ENCODE measurements at regions not wholly inside any gene's neighbourhood (a gene's known extent, or its start where the extent isn't known, plus 50 kb on each side); places are given as distances from the start of the nearest gene placed in this dataset.

GRCh38 chr1:239543873-239544272, 157.5 kb downstream of the CHRM3 start:
- POLR2A ChIA-PET = no interaction called here
- peaks cover 5% of the 10 kb centered on the region for H3K36me3 Mint-ChIP-seq (ENCODE audit: low read depth)
- no peak overlapping the region for H3K4me3 Mint-ChIP-seq
- H3K9me3 Mint-ChIP-seq (ENCODE audit: insufficient read depth) = peaks cover 5% of the 10 kb centered on the region
- ATAC-seq (no peak), DNase-seq (no peak)
- H3K27me3 Mint-ChIP-seq (ENCODE audit: low read depth) = no peaks in the 10 kb centered on the region
- no peak overlapping the region for H3K27ac Mint-ChIP-seq
- peaks cover 9% of the 10 kb centered on the region for H3K4me1 Mint-ChIP-seq (ENCODE audit: low read depth)
- CTCF ChIA-PET = no interaction called here

GRCh38 chr1:239545466-239545865, 159.1 kb downstream of the CHRM3 start:
- ATAC-seq = no peak
- H3K27ac Mint-ChIP-seq = no peak overlapping the region
- peaks cover 5% of the 10 kb centered on the region for H3K9me3 Mint-ChIP-seq (ENCODE audit: insufficient read depth)
- peaks cover 5% of the 10 kb centered on the region for H3K36me3 Mint-ChIP-seq (ENCODE audit: low read depth)
- no peaks in the 10 kb centered on the region for H3K27me3 Mint-ChIP-seq (ENCODE audit: low read depth)
- DNase-seq = no peak
- H3K4me3 Mint-ChIP-seq = no peak overlapping the region
- POLR2A ChIA-PET = no interaction called here
- H3K4me1 Mint-ChIP-seq (ENCODE audit: low read depth) = peaks cover 9% of the 10 kb centered on the region
- CTCF ChIA-PET = no interaction called here

DNA sequence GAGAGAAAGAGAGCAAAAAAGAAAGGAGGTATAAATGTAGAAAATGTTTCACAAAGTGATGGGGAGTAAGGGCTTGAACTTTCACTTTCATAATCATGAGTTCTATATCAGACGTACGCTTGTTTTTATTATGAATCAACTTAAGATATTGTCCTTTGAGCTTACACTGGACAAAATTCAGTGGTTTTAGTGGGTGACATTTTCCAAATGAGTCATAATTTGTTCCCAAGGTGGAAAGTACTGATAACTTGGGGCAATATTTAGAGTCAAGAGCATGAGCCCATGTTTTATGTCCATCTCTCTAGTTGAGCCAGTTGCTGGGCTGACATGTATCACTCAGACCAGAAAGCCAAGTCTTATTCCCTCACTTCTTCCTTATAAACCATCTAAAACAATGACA, 161.6 kb downstream of the CHRM3 start:
- Mint-ChIP-seq H3K27ac (peak overlapping the region; percentile 78), H3K27me3 (ENCODE audit: low read depth) (no peaks in the 10 kb centered on the region), H3K9me3 (ENCODE audit: insufficient read depth) (peaks cover 5% of the 10 kb centered on the region), H3K36me3 (ENCODE audit: low read depth) (peaks cover 5% of the 10 kb centered on the region), H3K4me3 (peak overlapping the region; percentile 73), H3K4me1 (ENCODE audit: low read depth) (peaks cover 9% of the 10 kb centered on the region)
- ATAC-seq = peak; percentile 75
- POLR2A ChIA-PET = no interaction called here
- CTCF ChIA-PET = interaction anchor here (0.7 to 1.0 kb wide), 3 partner anchors 9 to 350 kb away, joined by 3 to 6 read pairs (median 5); no protein-coding TSS in a partner anchor
- DNase-seq = no peak

DNA sequence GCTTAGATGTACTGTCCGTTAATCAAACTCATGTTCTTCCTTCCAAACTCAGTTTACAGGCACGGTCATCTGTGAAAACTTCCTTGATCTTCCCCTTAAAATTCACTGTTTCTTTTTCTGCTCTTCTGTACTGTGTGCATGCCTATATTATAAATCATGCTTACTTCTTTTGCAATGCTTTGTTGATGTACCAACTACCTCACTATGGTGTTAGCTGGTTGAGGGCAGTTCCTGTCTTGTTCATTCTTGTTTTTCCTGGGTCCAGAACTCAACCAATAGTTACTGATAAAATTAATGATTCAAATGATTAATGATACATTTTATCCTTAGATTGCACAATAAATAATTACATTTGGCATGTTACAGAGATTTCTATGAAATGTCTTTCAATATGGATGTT, 163.8 kb downstream of the CHRM3 start:
- Mint-ChIP-seq H3K36me3 (ENCODE audit: low read depth) (peaks cover 5% of the 10 kb centered on the region), H3K9me3 (ENCODE audit: insufficient read depth) (peaks cover 5% of the 10 kb centered on the region), H3K4me3 (no peak overlapping the region), H3K27ac (no peak overlapping the region), H3K27me3 (ENCODE audit: low read depth) (no peaks in the 10 kb centered on the region), H3K4me1 (ENCODE audit: low read depth) (peaks cover 9% of the 10 kb centered on the region)
- POLR2A ChIA-PET = no interaction called here
- ATAC-seq (no peak), DNase-seq (no peak)
- CTCF ChIA-PET = no interaction called here

- H3K27me3 Mint-ChIP-seq (ENCODE audit: low read depth) = no peaks in the 10 kb centered on the region
- CTCF ChIA-PET = no interaction called here
- no peak for DNase-seq
- H3K4me3 Mint-ChIP-seq = no peak overlapping the region
- no peaks in the 10 kb centered on the region for H3K9me3 Mint-ChIP-seq (ENCODE audit: insufficient read depth)
- H3K27ac Mint-ChIP-seq = no peak overlapping the region
- POLR2A ChIA-PET = no interaction called here
- H3K36me3 Mint-ChIP-seq (ENCODE audit: low read depth) = peaks cover 2% of the 10 kb centered on the region
- peaks cover 8% of the 10 kb centered on the region for H3K4me1 Mint-ChIP-seq (ENCODE audit: low read depth)
- ATAC-seq = no peak
Observed at GRCh38 chr1:239555350-239555749, 169.0 kb downstream of the CHRM3 start.

- no peaks in the 10 kb centered on the region for H3K27me3 Mint-ChIP-seq (ENCODE audit: low read depth)
- H3K27ac Mint-ChIP-seq = no peak overlapping the region
- POLR2A ChIA-PET = no interaction called here
- CTCF ChIA-PET = no interaction called here
- no peak for ATAC-seq
- H3K4me3 Mint-ChIP-seq = no peak overlapping the region
- no peaks in the 10 kb centered on the region for H3K9me3 Mint-ChIP-seq (ENCODE audit: insufficient read depth)
- peaks cover 8% of the 10 kb centered on the region for H3K4me1 Mint-ChIP-seq (ENCODE audit: low read depth)
- peaks cover 2% of the 10 kb centered on the region for H3K36me3 Mint-ChIP-seq (ENCODE audit: low read depth)
- no peak for DNase-seq
Observed at GRCh38 chr1:239558559-239558958, 172.2 kb downstream of the CHRM3 start.

DNA sequence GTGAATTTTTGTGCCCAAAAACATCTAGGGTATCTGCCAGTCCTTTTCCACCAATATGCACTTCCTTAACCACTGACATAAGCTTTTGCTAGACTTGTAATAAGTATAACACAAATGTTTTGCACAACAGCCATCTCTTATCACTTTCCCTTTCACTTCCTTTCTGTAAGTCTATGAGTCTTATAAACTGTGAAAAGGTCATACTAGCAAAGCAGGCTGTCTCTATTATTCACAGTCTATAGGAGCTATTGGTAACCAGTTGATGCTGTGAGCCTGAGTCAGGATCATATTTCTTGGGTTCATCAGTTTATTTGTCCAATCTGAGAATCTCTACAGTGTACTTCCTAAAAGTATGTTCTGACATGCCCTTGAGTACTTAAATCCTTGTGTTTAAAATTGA, 172.6 kb downstream of the CHRM3 start:
- no peaks in the 10 kb centered on the region for H3K9me3 Mint-ChIP-seq (ENCODE audit: insufficient read depth)
- DNase-seq = no peak
- no peak for ATAC-seq
- no peak overlapping the region for H3K27ac Mint-ChIP-seq
- POLR2A ChIA-PET = no interaction called here
- H3K36me3 Mint-ChIP-seq (ENCODE audit: low read depth) = peaks cover 2% of the 10 kb centered on the region
- H3K4me3 Mint-ChIP-seq = no peak overlapping the region
- H3K4me1 Mint-ChIP-seq (ENCODE audit: low read depth) = peaks cover 8% of the 10 kb centered on the region
- CTCF ChIA-PET = no interaction called here
- H3K27me3 Mint-ChIP-seq (ENCODE audit: low read depth) = no peaks in the 10 kb centered on the region

DNA sequence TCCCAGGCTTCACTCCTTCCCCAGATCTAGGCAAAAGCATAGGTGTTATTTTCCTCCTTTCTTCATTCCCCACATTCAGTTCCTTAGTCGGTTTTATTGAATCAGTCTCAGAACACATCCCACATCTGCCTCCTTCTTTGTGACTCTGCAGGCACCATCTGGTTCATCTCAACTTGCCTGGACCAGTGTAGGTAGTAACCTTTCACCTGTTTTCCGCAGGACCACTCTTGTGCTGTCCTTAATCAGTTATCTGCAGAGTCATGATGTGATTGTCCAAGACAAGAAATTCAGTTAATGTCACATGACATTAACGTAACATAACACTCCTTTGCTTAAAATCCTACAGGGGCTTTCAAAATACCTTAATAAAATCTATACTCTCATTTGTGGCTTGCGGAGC, 174.6 kb downstream of the CHRM3 start:
- Mint-ChIP-seq H3K36me3 (ENCODE audit: low read depth) (peaks cover 2% of the 10 kb centered on the region), H3K27me3 (ENCODE audit: low read depth) (no peaks in the 10 kb centered on the region), H3K4me1 (ENCODE audit: low read depth) (peaks cover 8% of the 10 kb centered on the region), H3K4me3 (no peak overlapping the region), H3K9me3 (ENCODE audit: insufficient read depth) (no peaks in the 10 kb centered on the region), H3K27ac (no peak overlapping the region)
- no peak for ATAC-seq
- no peak for DNase-seq
- ChIA-PET CTCF (no interaction called here), POLR2A (no interaction called here)

DNA sequence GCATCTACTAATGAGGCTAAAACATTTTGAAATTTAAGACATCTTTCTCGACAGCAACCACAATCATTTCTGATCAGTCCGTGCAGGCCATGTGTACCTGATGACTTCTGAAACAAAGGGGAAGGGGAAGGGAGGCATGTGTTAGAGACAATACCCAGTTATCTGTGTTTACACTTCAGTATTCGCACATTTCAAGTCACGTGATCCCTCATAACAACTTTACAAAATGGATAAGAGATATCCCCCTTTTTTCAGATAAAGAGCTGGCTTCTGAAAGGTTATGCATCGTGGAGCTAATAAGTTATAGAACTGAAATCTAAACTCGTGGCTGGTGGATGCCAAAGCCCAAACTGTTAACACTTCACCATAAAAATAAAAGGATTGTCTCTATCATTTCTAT, 175.7 kb downstream of the CHRM3 start:
- no peaks in the 10 kb centered on the region for H3K9me3 Mint-ChIP-seq (ENCODE audit: insufficient read depth)
- H3K27me3 Mint-ChIP-seq (ENCODE audit: low read depth) = no peaks in the 10 kb centered on the region
- H3K27ac Mint-ChIP-seq = no peak overlapping the region
- DNase-seq = no peak
- peaks cover 8% of the 10 kb centered on the region for H3K4me1 Mint-ChIP-seq (ENCODE audit: low read depth)
- POLR2A ChIA-PET = no interaction called here
- no peak overlapping the region for H3K4me3 Mint-ChIP-seq
- no peak for ATAC-seq
- H3K36me3 Mint-ChIP-seq (ENCODE audit: low read depth) = peaks cover 2% of the 10 kb centered on the region
- CTCF ChIA-PET = no interaction called here

- peaks cover 7% of the 10 kb centered on the region for H3K4me1 Mint-ChIP-seq (ENCODE audit: low read depth)
- POLR2A ChIA-PET = no interaction called here
- no peak overlapping the region for H3K27ac Mint-ChIP-seq
- H3K27me3 Mint-ChIP-seq (ENCODE audit: low read depth) = no peaks in the 10 kb centered on the region
- H3K9me3 Mint-ChIP-seq (ENCODE audit: insufficient read depth) = no peaks in the 10 kb centered on the region
- ATAC-seq = no peak
- DNase-seq = no peak
- CTCF ChIA-PET = no interaction called here
- no peak overlapping the region for H3K4me3 Mint-ChIP-seq
- H3K36me3 Mint-ChIP-seq (ENCODE audit: low read depth) = peaks cover 2% of the 10 kb centered on the region
Observed at GRCh38 chr1:239563681-239564080, 177.3 kb downstream of the CHRM3 start.

DNA sequence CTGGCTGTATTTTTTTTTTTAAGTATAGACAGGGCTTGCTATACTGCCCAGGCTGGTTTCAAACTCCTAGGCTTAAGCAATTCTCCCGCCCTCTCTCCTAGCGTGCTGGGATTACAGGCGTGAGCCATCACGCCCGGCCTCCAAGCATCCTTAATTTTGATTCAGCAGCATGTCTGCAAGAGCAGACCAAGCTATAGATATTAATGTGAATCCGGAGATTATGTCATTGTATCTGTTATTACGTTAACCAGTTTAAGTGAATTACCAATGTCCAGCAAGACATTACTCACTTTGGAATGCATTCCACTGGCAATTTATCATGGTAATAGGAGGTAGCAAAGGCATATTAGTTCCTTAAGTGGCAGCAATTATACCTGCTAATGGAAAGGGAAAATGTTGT, 179.7 kb downstream of the CHRM3 start:
- H3K9me3 Mint-ChIP-seq (ENCODE audit: insufficient read depth) = no peaks in the 10 kb centered on the region
- H3K36me3 Mint-ChIP-seq (ENCODE audit: low read depth) = no peaks in the 10 kb centered on the region
- no peaks in the 10 kb centered on the region for H3K4me1 Mint-ChIP-seq (ENCODE audit: low read depth)
- DNase-seq = no peak
- H3K4me3 Mint-ChIP-seq = no peak overlapping the region
- no peaks in the 10 kb centered on the region for H3K27me3 Mint-ChIP-seq (ENCODE audit: low read depth)
- ATAC-seq = no peak
- ChIA-PET CTCF (no interaction called here), POLR2A (no interaction called here)
- no peak overlapping the region for H3K27ac Mint-ChIP-seq

DNA sequence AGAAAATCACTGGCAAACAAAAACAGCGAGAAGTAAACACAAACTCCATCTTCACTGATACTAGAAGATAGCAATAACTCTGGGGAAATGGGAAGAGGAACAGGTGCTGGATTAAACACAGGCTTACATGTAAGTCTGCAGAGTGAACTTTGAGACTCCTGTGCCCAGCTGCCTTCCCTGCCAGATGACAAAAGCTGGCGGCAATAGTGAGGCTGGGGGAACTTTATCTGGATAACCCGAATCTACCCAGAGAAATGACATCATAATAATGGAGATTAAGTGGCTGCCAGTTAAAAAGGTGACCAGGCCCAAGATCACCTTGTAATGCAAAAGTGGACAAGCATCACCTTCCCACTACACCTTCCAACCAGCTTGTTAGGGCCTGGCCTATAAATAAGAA, 184.5 kb downstream of the CHRM3 start:
- peaks cover 2% of the 10 kb centered on the region for H3K4me1 Mint-ChIP-seq (ENCODE audit: low read depth)
- H3K36me3 Mint-ChIP-seq (ENCODE audit: low read depth) = no peaks in the 10 kb centered on the region
- ATAC-seq = no peak
- H3K27me3 Mint-ChIP-seq (ENCODE audit: low read depth) = no peaks in the 10 kb centered on the region
- no peak overlapping the region for H3K4me3 Mint-ChIP-seq
- DNase-seq = no peak
- H3K27ac Mint-ChIP-seq = no peak overlapping the region
- CTCF ChIA-PET = no interaction called here
- no peaks in the 10 kb centered on the region for H3K9me3 Mint-ChIP-seq (ENCODE audit: insufficient read depth)
- POLR2A ChIA-PET = no interaction called here

- ChIA-PET POLR2A (no interaction called here), CTCF (no interaction called here)
Observed at GRCh38 chr1:239572183-239572582, 185.8 kb downstream of the CHRM3 start.

More at GRCh38 chr1:239572183-239572582, 185.8 kb downstream of the CHRM3 start:
- DNase-seq (no peak), ATAC-seq (no peak)
- Mint-ChIP-seq H3K4me3 (no peak overlapping the region), H3K27me3 (ENCODE audit: low read depth) (no peaks in the 10 kb centered on the region), H3K36me3 (ENCODE audit: low read depth) (no peaks in the 10 kb centered on the region), H3K9me3 (ENCODE audit: insufficient read depth) (no peaks in the 10 kb centered on the region), H3K4me1 (ENCODE audit: low read depth) (peaks cover 2% of the 10 kb centered on the region), H3K27ac (no peak overlapping the region)
